SK-N-SH (cell line): ENCODE measurements at regions not wholly inside any gene's neighbourhood (a gene's known extent, or its start where the extent isn't known, plus 50 kb on each side); places are given as distances from the start of the nearest gene placed in this dataset.
A peak's percentile ranks its signal among the peaks of the same experiment; 100 is the strongest.

Experiments
- CTCF ChIA-PET: fragments of 300-600, 350-600 bp; formaldehyde crosslinking; extraction: SDS; loops from one replicate; lab custom pipeline; 2021; lab: Yijun Ruan, JAX
- POLR2A ChIA-PET: fragments of 350-600 bp; sonication (Branson Sonifier 250); formaldehyde crosslinking; extraction: SDS; loops from one replicate; lab custom pipeline; 2020; ENCODE audit warnings: antibody characterized with exemption, inconsistent platforms; lab: Yijun Ruan, JAX
- DNase-seq: peaks from one replicate; pipeline ENCODE4 v3.0.0; 2012
- H2AFZ ChIP-seq: fragments of 200-600 bp; sonication (generic); 2 replicates; pipeline ENCODE4 v1.8.1; 2016; ENCODE audit warnings: antibody characterized with exemption, mild to moderate bottlenecking, low read depth
- H3F3A ChIP-seq: fragments of 200-600 bp; sonication (generic); replicated peaks from 2 replicates; pipeline ENCODE3; 2016; ENCODE audit warnings: antibody characterized with exemption, mild to moderate bottlenecking; ENCODE audit not compliant: insufficient read depth
- H3K27ac ChIP-seq, 2 experiments: fragments of 200-500 bp in 1 of 2; fragments of 200-600 bp in 1 of 2; sonication (Bioruptor generic) in 1 of 2; sonication (generic), shearing (Covaris generic) in 1 of 2; 2 replicates each; pipeline versions ENCODE4 v1.5.1 to v1.6.1; 2014 to 2016; ENCODE audit warnings: low read depth in 2 of 2, inconsistent platforms in 1 of 2, low read length in 1 of 2, mild to moderate bottlenecking in 1 of 2, mixed read lengths in 1 of 2
- H3K27me3 ChIP-seq: fragments of 200-600 bp; sonication (generic), shearing (Covaris generic); 2 replicates; pipeline ENCODE4 v1.6.1; 2016; ENCODE audit warnings: mixed run types; ENCODE audit not compliant: insufficient read depth
- H3K36me3 ChIP-seq, 2 experiments: fragments of 200-500 bp in 1 of 2; fragments of 200-600 bp in 1 of 2; sonication (Bioruptor generic) in 1 of 2; sonication (generic) in 1 of 2; replicated peaks in 1 of 2; 2 replicates each; pipeline versions ENCODE3 to v1.5.1; 2014 to 2016; ENCODE audit warnings: low read length in 1 of 2, mild to moderate bottlenecking in 1 of 2; ENCODE audit not compliant: insufficient read depth in 2 of 2, control insufficient read depth in 1 of 2
- H3K4me1 ChIP-seq, 2 experiments: fragments of 200-500 bp in 1 of 2; fragments of 200-600 bp in 1 of 2; sonication (Bioruptor generic) in 1 of 2; sonication (generic), shearing (Covaris generic) in 1 of 2; 2 replicates each; pipeline versions ENCODE4 v1.5.1 to v1.6.1; 2014 to 2016; ENCODE audit warnings: low read depth in 1 of 2, low read length in 1 of 2, mixed run types in 1 of 2; ENCODE audit not compliant: insufficient read depth in 2 of 2, control insufficient read depth in 1 of 2
- H3K4me2 ChIP-seq: fragments of 200-600 bp; sonication (generic), shearing (Covaris generic); 2 replicates; pipeline ENCODE4 v1.6.1; 2017; ENCODE audit warnings: mixed run types
- H3K4me3 ChIP-seq, 2 experiments: fragments of 200-500 bp in 1 of 2; fragments of 200-600 bp in 1 of 2; sonication (Bioruptor generic) in 1 of 2; sonication (generic), shearing (Covaris generic) in 1 of 2; 2 replicates each; pipeline versions ENCODE4 v1.5.1 to v1.8.1; 2014 to 2016; ENCODE audit warnings: low read depth in 2 of 2, inconsistent platforms in 1 of 2, low read length in 1 of 2, mild to moderate bottlenecking in 1 of 2, mixed read lengths in 1 of 2, moderate library complexity in 1 of 2
- H3K79me2 ChIP-seq: fragments of 200-600 bp; sonication (generic); 2 replicates; pipeline ENCODE4 v1.8.1; 2017; ENCODE audit warnings: mild to moderate bottlenecking; ENCODE audit not compliant: insufficient read depth
- H3K9ac ChIP-seq: fragments of 200-600 bp; sonication (generic); 2 replicates; pipeline ENCODE4 v1.6.1; 2017; ENCODE audit warnings: mixed run types
- H3K9me2 ChIP-seq: fragments of 200-600 bp; sonication (generic); 2 replicates; pipeline ENCODE4 v1.6.1; 2017; ENCODE audit warnings: mixed run types
- H3K9me3 ChIP-seq: fragments of 200-600 bp; sonication (generic); 2 replicates; pipeline ENCODE4 v1.6.1; 2017; ENCODE audit warnings: mixed run types, mild to moderate bottlenecking, moderate library complexity
- H4K20me1 ChIP-seq: fragments of 200-600 bp; sonication (generic); 2 replicates; pipeline ENCODE4 v1.6.1; 2017; ENCODE audit warnings: mild to moderate bottlenecking, mixed run types; ENCODE audit not compliant: insufficient read depth
- FOSL2 ChIP-seq: IDR thresholded peaks from 2 replicates; pipeline ENCODE4 v1.4.0; 2012; ENCODE audit warnings: low read depth, mild to moderate bottlenecking, moderate library complexity, borderline replicate concordance
- FOXJ3 ChIP-seq: sonication (generic); formaldehyde crosslinking; IDR thresholded peaks from 2 replicates; pipeline ENCODE4 v1.5.1; 2020; ENCODE audit warnings: mild to moderate bottlenecking, missing genetic modification reagents
- FOXM1 ChIP-seq: IDR thresholded peaks from 2 replicates; pipeline ENCODE4 v1.4.0; 2012; ENCODE audit warnings: low read depth, mild to moderate bottlenecking
- NFIC ChIP-seq: IDR thresholded peaks from 2 replicates; pipeline ENCODE4 v1.4.0; 2012; ENCODE audit warnings: borderline replicate concordance
- POLR2AphosphoS5 ChIP-seq: IDR thresholded peaks from 2 replicates; pipeline ENCODE4 v1.6.1; 2012; ENCODE audit warnings: low read depth, low read length
- RAD21 ChIP-seq: IDR thresholded peaks from 2 replicates; pipeline ENCODE4 v1.6.1; 2012; ENCODE audit warnings: mild to moderate bottlenecking, low read length
- REST ChIP-seq: IDR thresholded peaks from 2 replicates; pipeline ENCODE4 v1.6.1; 2012; ENCODE audit warnings: mild to moderate bottlenecking, low read depth, low read length, moderate library complexity
- RXRA ChIP-seq: IDR thresholded peaks from 2 replicates; pipeline ENCODE4 v1.4.0; 2012; ENCODE audit warnings: low read depth, mild to moderate bottlenecking, borderline replicate concordance
- SMC3 ChIP-seq: IDR thresholded peaks from 2 replicates; pipeline ENCODE4 v1.6.1; 2012; ENCODE audit warnings: low read depth, low read length, improper control_type of control experiment
- TAF1 ChIP-seq: IDR thresholded peaks from 2 replicates; pipeline ENCODE4 v1.6.1; 2012; ENCODE audit warnings: low read depth, mild to moderate bottlenecking, low read length, moderate library complexity, borderline replicate concordance
- TCF12 ChIP-seq: IDR thresholded peaks from 2 replicates; pipeline ENCODE4 v1.4.0; 2012
- TEAD4 ChIP-seq: IDR thresholded peaks from 2 replicates; pipeline ENCODE4 v1.4.0; 2012; ENCODE audit warnings: mild to moderate bottlenecking, borderline replicate concordance; ENCODE audit not compliant: insufficient read depth
- USF1 ChIP-seq: IDR thresholded peaks from 2 replicates; pipeline ENCODE4 v1.4.0; 2012; ENCODE audit warnings: low read depth, borderline replicate concordance
- USF2 ChIP-seq: fragments of 150-350 bp; IDR thresholded peaks from 2 replicates; pipeline ENCODE4 v1.6.1; 2017; ENCODE audit warnings: antibody characterized with exemption, low read length, low read depth, borderline replicate concordance
- WGBS: methylation state at CpG from one replicate; pipeline ENCODE4 v1.1.6; 2017; ENCODE audit warnings: low lambda C conversion rate; 5-methylcytosine and 5-hydroxymethylcytosine counted together

DNA sequence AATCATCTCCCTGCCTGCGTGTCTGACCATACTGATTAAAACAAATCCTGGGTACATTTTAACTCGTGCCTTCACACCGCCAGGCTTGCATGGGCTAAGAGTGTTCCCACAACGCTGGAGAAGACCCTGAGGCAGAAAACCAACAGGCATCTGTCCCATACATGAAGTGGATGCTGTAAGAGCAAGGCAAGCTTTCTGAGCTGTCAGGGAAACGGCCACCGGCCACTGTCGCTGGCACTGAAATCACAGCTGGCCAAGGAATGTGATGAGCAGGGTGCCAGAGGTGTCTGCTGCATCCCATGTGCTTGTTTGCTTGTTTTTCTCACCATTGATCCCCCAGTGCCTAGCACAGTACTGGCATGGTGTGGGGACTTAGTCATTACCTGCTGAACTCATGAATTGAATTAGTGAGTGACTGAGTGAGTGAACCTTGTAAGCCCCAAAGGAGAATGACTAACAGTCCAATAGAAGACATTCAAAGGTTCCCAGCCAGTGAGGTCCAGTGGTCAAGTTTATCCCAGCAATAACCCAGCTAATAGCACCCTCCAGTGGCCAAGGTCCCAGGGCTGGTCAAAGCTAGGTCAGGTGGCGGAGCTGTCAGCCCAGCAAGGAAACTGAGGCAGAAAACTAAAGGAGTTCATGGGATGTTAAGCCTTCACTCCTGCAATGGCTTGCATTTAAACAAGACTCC is 92.7 kb upstream of the CDH5 start:
- 72% methylated on average over 5 of the region's 8 CpGs for WGBS
- POLR2A ChIA-PET = interaction anchor here (0.6 kb wide), 1 partner anchor 8 kb away, joined by 3 read pairs; no protein-coding TSS in a partner anchor
- Histone ChIP-seq H2AFZ (no peak overlapping the region), H3K9me2 (no peaks in the 10 kb centered on the region), H3K27ac (no peak overlapping the region), H3K27me3 (no peaks in the 10 kb centered on the region), H3K9me3 (no peaks in the 10 kb centered on the region), H3K4me2 (no peak overlapping the region), H3K4me3 (no peak overlapping the region), H3F3A (no peaks in the 10 kb centered on the region), H3K36me3 (no peaks in the 10 kb centered on the region), H4K20me1 (no peaks in the 10 kb centered on the region), H3K4me1 (peaks cover 0 to 7% of the 10 kb centered on the region in 2 experiments; a peak in 1 of 4 replicates), H3K9ac (no peak overlapping the region), H3K79me2 (no peaks in the 10 kb centered on the region)
- CTCF ChIA-PET = interaction anchor here (0.6 to 2.5 kb wide), 9 partner anchors 12 to 950 kb away, joined by 3 to 10 read pairs (median 3); no protein-coding TSS in a partner anchor
- TF ChIP-seq USF2 (no peak), RAD21 (peak; percentile 52)
- no peak for DNase-seq

GRCh38 chr16:66273053-66273452 is 93.4 kb upstream of the CDH5 start:
- CTCF ChIA-PET = interaction anchor here (1.0 to 2.5 kb wide), 7 partner anchors 11 to 949 kb away, joined by 3 to 10 read pairs (median 3); no protein-coding TSS in a partner anchor
- no peaks in the 10 kb centered on the region for H3K36me3 ChIP-seq
- TF ChIP-seq NFIC (no peak), FOSL2 (no peak)
- TF ChIP-seq, all 33 proteins: peak for 0
- Histone ChIP-seq H3F3A (no peaks in the 10 kb centered on the region), H3K27me3 (no peaks in the 10 kb centered on the region), H3K9me3 (no peaks in the 10 kb centered on the region), H3K27ac (no peak overlapping the region), H4K20me1 (no peaks in the 10 kb centered on the region), H3K4me2 (no peak overlapping the region), H3K9me2 (no peaks in the 10 kb centered on the region), H3K4me1 (peaks cover 0 to 7% of the 10 kb centered on the region in 2 experiments; a peak in 1 of 4 replicates), H2AFZ (no peak overlapping the region), H3K4me3 (no peak overlapping the region), H3K9ac (no peak overlapping the region), H3K79me2 (no peaks in the 10 kb centered on the region)
- POLR2A ChIA-PET = no interaction called here
- no peak for DNase-seq
- WGBS = 60% methylated on average over 2 of the region's 4 CpGs

DNA sequence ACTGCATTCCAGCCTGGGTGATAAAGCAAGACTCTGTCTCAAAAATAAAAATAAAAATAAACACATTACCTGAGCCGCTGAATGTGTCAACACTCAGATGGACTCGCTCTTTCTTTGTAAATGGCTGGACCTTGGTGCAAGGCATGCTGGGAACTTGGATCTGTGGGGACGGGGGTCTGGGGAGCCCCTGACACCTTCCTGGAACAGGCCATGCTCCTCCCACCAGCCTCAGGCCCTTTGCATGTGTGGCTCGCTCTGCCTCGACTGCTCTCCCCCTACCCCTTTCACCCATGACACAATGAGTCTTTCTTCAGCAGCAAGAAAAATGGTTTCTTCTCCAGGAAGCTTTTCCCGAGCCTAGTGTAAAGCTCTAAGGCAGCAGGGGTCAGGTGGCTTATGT is 94.0 kb upstream of the CDH5 start:
- ChIA-PET POLR2A (no interaction called here), CTCF (interaction anchor here (1.0 to 2.5 kb wide), 6 partner anchors 10 to 246 kb away, joined by 3 to 10 read pairs (median 6); no protein-coding TSS in a partner anchor)
- H3F3A ChIP-seq = no peaks in the 10 kb centered on the region
- H3K4me2 ChIP-seq = no peak overlapping the region
- H3K27me3 ChIP-seq = no peaks in the 10 kb centered on the region
- H3K9ac ChIP-seq = no peak overlapping the region
- no peak for DNase-seq
- H3K36me3 ChIP-seq = no peaks in the 10 kb centered on the region
- H4K20me1 ChIP-seq = no peaks in the 10 kb centered on the region
- no peak overlapping the region for H3K4me3 ChIP-seq
- no peaks in the 10 kb centered on the region for H3K9me2 ChIP-seq
- no peaks in the 10 kb centered on the region for H3K79me2 ChIP-seq
- no peak overlapping the region for H2AFZ ChIP-seq
- H3K4me1 ChIP-seq = peaks cover 0 to 7% of the 10 kb centered on the region in 2 experiments; a peak in 1 of 4 replicates
- no peaks in the 10 kb centered on the region for H3K9me3 ChIP-seq
- 65% methylated on average over 4 of the region's 6 CpGs for WGBS
- no peak overlapping the region for H3K27ac ChIP-seq
- TF ChIP-seq FOXJ3 (no peak), RXRA (no peak), REST (no peak), TEAD4 (no peak), FOXM1 (no peak), POLR2AphosphoS5 (no peak), SMC3 (no peak), TCF12 (no peak), USF1 (no peak), NFIC (no peak), TAF1 (no peak)
